Activated CD4-positive, alpha-beta T cell treated with anti-CD3 and anti-CD28 coated beads for 24 hours (primary cell): ENCODE measurements at regions not wholly inside any gene's neighbourhood (a gene's known extent, or its start where the extent isn't known, plus 50 kb on each side); places are given as distances from the start of the nearest gene placed in this dataset.
"Not testable (repeated sequence)": the region's sequence is repeated elsewhere in the genome, so short reads cannot be mapped to it uniquely, and the experiment has no call there.

Experiments used
- DNase-seq, 2 donors: peaks; one replicate each; pipeline ENCODE4 v3.0.0-alpha.2; 2020; ENCODE audit warnings: low read depth in 2 of 2

- DNase-seq: no peak
Observed at GRCh38 chr3:25844891-25845290, 55.0 kb downstream of the OXSM start.

- no peak for DNase-seq
Observed at GRCh38 chr3:25846282-25846681, 56.4 kb downstream of the OXSM start.

GRCh38 chr3:25849091-25849490 is 59.2 kb downstream of the OXSM start:
- DNase-seq: no peak

- no peak for DNase-seq
Observed at GRCh38 chr3:25849641-25850385, 59.9 kb downstream of the OXSM start.

- DNase-seq: not testable (repeated sequence)
Observed at GRCh38 chr3:25851693-25852259, 61.9 kb downstream of the OXSM start.

- DNase-seq: no peak
Observed at GRCh38 chr3:25854214-25854613, 64.3 kb downstream of the OXSM start.

GRCh38 chr3:25854635-25855034 is 64.7 kb downstream of the OXSM start:
- DNase-seq: no peak

- no peak for DNase-seq
Observed at GRCh38 chr3:25855266-25855784, 65.4 kb downstream of the OXSM start.

- peak in 1 of 2 donors; percentile 7 for DNase-seq
Observed at GRCh38 chr3:25856902-25857518, 67.1 kb downstream of the OXSM start.

GRCh38 chr3:25861566-25861965 is 71.7 kb downstream of the OXSM start:
- DNase-seq: no peak

- no peak for DNase-seq
Observed at GRCh38 chr3:25863011-25863415, 73.1 kb downstream of the OXSM start.

- no peak for DNase-seq
Observed at GRCh38 chr3:25863416-25863959, 73.6 kb downstream of the OXSM start.

GRCh38 chr3:25870452-25870851 is 80.6 kb downstream of the OXSM start:
- DNase-seq: no peak

- DNase-seq: no peak
Observed at GRCh38 chr3:25872200-25872877, 82.4 kb downstream of the OXSM start.

GRCh38 chr3:25883492-25883891 is 93.6 kb downstream of the OXSM start:
- DNase-seq: no peak

GRCh38 chr3:25884981-25885380 is 95.1 kb downstream of the OXSM start:
- DNase-seq: no peak

GRCh38 chr3:25885544-25885943 is 95.7 kb downstream of the OXSM start:
- no peak for DNase-seq

- no peak for DNase-seq
Observed at GRCh38 chr3:25887907-25888306, 98.0 kb downstream of the OXSM start.

GRCh38 chr3:25888892-25889524 is 99.1 kb downstream of the OXSM start:
- DNase-seq: no peak

GRCh38 chr3:25889525-25889917 is 99.6 kb downstream of the OXSM start:
- no peak for DNase-seq

- DNase-seq: no peak
Observed at GRCh38 chr3:25894101-25894500, 104.2 kb downstream of the OXSM start.

GRCh38 chr3:25895031-25895430 is 105.1 kb downstream of the OXSM start:
- DNase-seq: no peak
